Uterus (tissue), 2 donors: ENCODE measurements at regions not wholly inside any gene's neighbourhood (a gene's known extent, or its start where the extent isn't known, plus 50 kb on each side); places are given as distances from the start of the nearest gene placed in this dataset.

ENCODE experiments used
- POLR2A ChIP-seq, 2 donors: fragments of 450-650 bp; IDR thresholded peaks; one replicate each; pipeline ENCODE4 v1.6.1; 2016; ENCODE audit warnings: antibody characterized with exemption in 2 of 2, mild to moderate bottlenecking in 1 of 2, moderate library complexity in 1 of 2
- TF ChIP-seq, protein P1 (sequence below), 4 experiments: fragments of 200-600 bp in 2 of 4; fragments of 450-650 bp in 2 of 4; sonication (generic) in 2 of 4; IDR thresholded peaks; one replicate each; pipeline ENCODE4 v1.5.1; 2016 to 2019; ENCODE audit warnings: antibody characterized with exemption in 4 of 4, mild to moderate bottlenecking in 2 of 4, moderate library complexity in 1 of 4

DNA sequence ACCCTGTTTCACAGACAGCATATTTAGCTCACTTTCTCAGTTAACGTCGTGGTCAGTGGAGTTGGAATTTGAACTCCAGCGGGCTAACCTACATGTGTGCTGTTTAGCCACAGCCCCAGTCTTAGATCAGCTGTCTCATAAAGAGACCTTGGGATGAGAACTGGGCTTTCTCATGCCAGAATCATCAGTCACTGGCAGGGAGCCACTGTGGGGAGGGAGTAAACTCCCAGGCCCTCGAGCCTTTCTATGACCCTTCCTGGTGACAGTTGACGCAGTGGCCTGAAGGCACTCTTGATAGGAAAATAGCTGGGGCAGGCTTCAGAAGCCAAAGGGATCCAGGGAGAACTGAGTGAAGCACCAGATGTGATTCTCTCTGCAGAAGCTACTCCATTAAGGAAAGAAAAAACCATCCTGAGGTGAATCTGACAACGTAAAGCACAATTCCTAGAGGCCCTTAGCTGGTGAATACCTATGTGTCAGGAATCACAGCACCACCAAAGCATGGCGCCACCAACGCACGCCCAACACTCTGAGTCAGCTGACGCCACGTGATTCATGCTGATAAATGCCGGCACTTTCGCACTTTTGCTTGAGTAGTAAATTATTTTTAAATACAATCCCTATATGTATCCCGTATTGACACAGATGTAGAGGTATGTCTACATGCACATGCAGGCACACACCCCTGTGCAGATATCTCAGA lies 279.6 kb upstream of the TMEM132C start:
- TF ChIP-seq, protein P1, sequence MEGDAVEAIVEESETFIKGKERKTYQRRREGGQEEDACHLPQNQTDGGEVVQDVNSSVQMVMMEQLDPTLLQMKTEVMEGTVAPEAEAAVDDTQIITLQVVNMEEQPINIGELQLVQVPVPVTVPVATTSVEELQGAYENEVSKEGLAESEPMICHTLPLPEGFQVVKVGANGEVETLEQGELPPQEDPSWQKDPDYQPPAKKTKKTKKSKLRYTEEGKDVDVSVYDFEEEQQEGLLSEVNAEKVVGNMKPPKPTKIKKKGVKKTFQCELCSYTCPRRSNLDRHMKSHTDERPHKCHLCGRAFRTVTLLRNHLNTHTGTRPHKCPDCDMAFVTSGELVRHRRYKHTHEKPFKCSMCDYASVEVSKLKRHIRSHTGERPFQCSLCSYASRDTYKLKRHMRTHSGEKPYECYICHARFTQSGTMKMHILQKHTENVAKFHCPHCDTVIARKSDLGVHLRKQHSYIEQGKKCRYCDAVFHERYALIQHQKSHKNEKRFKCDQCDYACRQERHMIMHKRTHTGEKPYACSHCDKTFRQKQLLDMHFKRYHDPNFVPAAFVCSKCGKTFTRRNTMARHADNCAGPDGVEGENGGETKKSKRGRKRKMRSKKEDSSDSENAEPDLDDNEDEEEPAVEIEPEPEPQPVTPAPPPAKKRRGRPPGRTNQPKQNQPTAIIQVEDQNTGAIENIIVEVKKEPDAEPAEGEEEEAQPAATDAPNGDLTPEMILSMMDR (IDR thresholded peaks at IDR 0.05) = no peak
- no peak for TF ChIP-seq POLR2A (IDR thresholded peaks at IDR 0.05)
